Tibial nerve (tissue), 4 donors: ENCODE measurements at regions not wholly inside any gene's neighbourhood (a gene's known extent, or its start where the extent isn't known, plus 50 kb on each side); places are given as distances from the start of the nearest gene placed in this dataset.

Experiments used
- DNase-seq, 2 donors: peaks; one replicate each; pipeline ENCODE4 v3.0.0-alpha.2; 2019; ENCODE audit warnings: low spot score in 2 of 2
- H3K27ac ChIP-seq, 4 donors: fragments of 200-600 bp; sonication (generic) in 3 of 4; one replicate each; pipeline ENCODE4 v1.5.1; 2017 to 2019; ENCODE audit warnings: mild to moderate bottlenecking in 1 of 4
- H3K27me3 ChIP-seq, 2 donors: fragments of 200-600 bp; sonication (generic) in 1 of 2; one replicate each; pipeline versions ENCODE4 v1.5.1 to v1.6.0; 2017 to 2019
- H3K36me3 ChIP-seq, 3 donors: fragments of 200-600 bp; sonication (generic); one replicate each; pipeline ENCODE4 v1.5.1; 2018 to 2019
- H3K4me1 ChIP-seq, 4 donors: fragments of 200-600 bp; sonication (generic) in 3 of 4; one replicate each; pipeline ENCODE4 v1.5.1; 2017 to 2019
- H3K4me3 ChIP-seq, 4 donors: fragments of 200-600 bp; sonication (generic) in 3 of 4; one replicate each; pipeline ENCODE4 v1.5.1; 2017 to 2019; ENCODE audit warnings: mild to moderate bottlenecking in 1 of 4, moderate library complexity in 1 of 4
- H3K9me3 ChIP-seq, 4 donors: fragments of 200-600 bp; sonication (generic) in 3 of 4; one replicate each; pipeline ENCODE4 v1.5.1; 2017 to 2019
- EP300 ChIP-seq, 2 donors: sonication (generic); formaldehyde crosslinking; IDR thresholded peaks; one replicate each; pipeline ENCODE4 v1.6.1; 2017; ENCODE audit warnings: antibody characterized with exemption in 2 of 2, mild to moderate bottlenecking in 1 of 2
- POLR2A ChIP-seq, 2 donors: fragments of 450-650 bp; IDR thresholded peaks; one replicate each; pipeline ENCODE4 v1.6.1; 2017; ENCODE audit warnings: antibody characterized with exemption in 2 of 2, mild to moderate bottlenecking in 2 of 2, moderate library complexity in 2 of 2
- WGBS, 2 donors: methylation state at CpG; one replicate each; pipeline ENCODE4 v1.1.5; 2018; 5-methylcytosine and 5-hydroxymethylcytosine counted together
- TF ChIP-seq, protein P1 (sequence below), 5 experiments: fragments of 200-600 bp in 3 of 5; fragments of 450-650 bp in 2 of 5; sonication (generic) in 3 of 5; IDR thresholded peaks; one replicate each; pipeline ENCODE4 v1.5.1; 2016 to 2019; ENCODE audit warnings: antibody characterized with exemption in 5 of 5, mild to moderate bottlenecking in 3 of 5, moderate library complexity in 2 of 5

- H3K4me3 ChIP-seq = no peak overlapping the region
- TF ChIP-seq POLR2A (IDR thresholded peaks at IDR 0.05) (no peak), EP300 (IDR thresholded peaks at IDR 0.05) (no peak)
- TF ChIP-seq, protein P1, sequence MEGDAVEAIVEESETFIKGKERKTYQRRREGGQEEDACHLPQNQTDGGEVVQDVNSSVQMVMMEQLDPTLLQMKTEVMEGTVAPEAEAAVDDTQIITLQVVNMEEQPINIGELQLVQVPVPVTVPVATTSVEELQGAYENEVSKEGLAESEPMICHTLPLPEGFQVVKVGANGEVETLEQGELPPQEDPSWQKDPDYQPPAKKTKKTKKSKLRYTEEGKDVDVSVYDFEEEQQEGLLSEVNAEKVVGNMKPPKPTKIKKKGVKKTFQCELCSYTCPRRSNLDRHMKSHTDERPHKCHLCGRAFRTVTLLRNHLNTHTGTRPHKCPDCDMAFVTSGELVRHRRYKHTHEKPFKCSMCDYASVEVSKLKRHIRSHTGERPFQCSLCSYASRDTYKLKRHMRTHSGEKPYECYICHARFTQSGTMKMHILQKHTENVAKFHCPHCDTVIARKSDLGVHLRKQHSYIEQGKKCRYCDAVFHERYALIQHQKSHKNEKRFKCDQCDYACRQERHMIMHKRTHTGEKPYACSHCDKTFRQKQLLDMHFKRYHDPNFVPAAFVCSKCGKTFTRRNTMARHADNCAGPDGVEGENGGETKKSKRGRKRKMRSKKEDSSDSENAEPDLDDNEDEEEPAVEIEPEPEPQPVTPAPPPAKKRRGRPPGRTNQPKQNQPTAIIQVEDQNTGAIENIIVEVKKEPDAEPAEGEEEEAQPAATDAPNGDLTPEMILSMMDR (IDR thresholded peaks at IDR 0.05) = no peak
- H3K4me1 ChIP-seq = no peaks in the 10 kb centered on the region
- no peak overlapping the region for H3K27ac ChIP-seq
- H3K27me3 ChIP-seq = no peaks in the 10 kb centered on the region
- no peaks in the 10 kb centered on the region for H3K9me3 ChIP-seq
- H3K36me3 ChIP-seq = no peaks in the 10 kb centered on the region
- no peak for DNase-seq
- WGBS, 2 donors = 65 to 81% methylated on average over 1 of the region's 1 CpG
These were observed 1844.6 kb upstream of the NUDT12 start for GRCh38 chr5:105407200-105407599.

- no peak overlapping the region for H3K27ac ChIP-seq
- TF ChIP-seq POLR2A (IDR thresholded peaks at IDR 0.05) (no peak), EP300 (IDR thresholded peaks at IDR 0.05) (no peak)
- no peaks in the 10 kb centered on the region for H3K9me3 ChIP-seq
- WGBS, 2 donors = 77 to 81% methylated on average over 1 of the region's 1 CpG
- H3K27me3 ChIP-seq = no peaks in the 10 kb centered on the region
- H3K4me3 ChIP-seq = no peak overlapping the region
- H3K36me3 ChIP-seq = no peaks in the 10 kb centered on the region
- no peaks in the 10 kb centered on the region for H3K4me1 ChIP-seq
- DNase-seq = no peak
These were observed 1835.2 kb upstream of the NUDT12 start for GRCh38 chr5:105397749-105398148.

- H3K4me3 ChIP-seq = no peak overlapping the region
- H3K27me3 ChIP-seq = no peaks in the 10 kb centered on the region
- H3K9me3 ChIP-seq = peaks cover 0 to 9% (median 0%) of the 10 kb centered on the region in 4 donors
- TF ChIP-seq, protein P1 (IDR thresholded peaks at IDR 0.05) = no peak
- no peak for TF ChIP-seq EP300 (IDR thresholded peaks at IDR 0.05)
- TF ChIP-seq POLR2A (IDR thresholded peaks at IDR 0.05) = no peak
- H3K36me3 ChIP-seq = no peaks in the 10 kb centered on the region
- H3K4me1 ChIP-seq = no peaks in the 10 kb centered on the region
- no peak for DNase-seq
- no peak overlapping the region for H3K27ac ChIP-seq
- WGBS, 2 donors = 94% methylated on average over 18 of the region's 18 CpGs
These were observed 1830.1 kb upstream of the NUDT12 start for GRCh38 chr5:105392710-105393149.

DNA sequence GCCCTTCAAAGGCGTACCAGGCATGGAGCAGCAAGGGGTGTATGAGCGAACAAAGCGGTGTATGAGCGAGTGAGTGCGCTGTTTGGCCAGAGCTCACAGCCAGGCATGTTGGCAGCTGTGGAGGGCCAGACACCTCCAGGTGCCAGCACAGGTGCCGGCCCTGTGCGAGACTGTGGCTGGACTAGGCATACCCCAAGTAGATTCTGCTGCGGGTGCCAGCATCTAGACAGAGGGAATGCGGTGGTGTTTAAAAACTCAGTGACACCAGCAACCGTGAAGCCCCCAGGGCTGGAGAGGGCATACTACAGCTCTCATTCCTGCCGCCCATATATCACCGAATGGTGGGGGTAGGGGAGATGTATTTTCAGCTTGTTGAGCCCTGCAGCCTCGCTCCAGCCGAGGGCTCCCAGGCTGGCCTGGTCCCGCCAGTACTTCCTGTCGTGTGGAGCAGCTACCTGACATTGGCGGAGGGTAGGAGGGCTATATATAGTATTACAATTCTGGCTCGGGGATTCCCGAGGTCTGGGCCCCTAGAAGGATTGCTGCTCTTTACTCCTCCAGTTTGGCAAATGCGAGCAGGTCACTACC, 1829.6 kb upstream of the NUDT12 start:
- Histone ChIP-seq H3K27ac (no peak overlapping the region), H3K27me3 (no peaks in the 10 kb centered on the region), H3K4me1 (no peaks in the 10 kb centered on the region), H3K4me3 (no peak overlapping the region), H3K9me3 (peaks cover 0 to 9% (median 0%) of the 10 kb centered on the region in 4 donors), H3K36me3 (no peaks in the 10 kb centered on the region)
- DNase-seq = no peak
- 97 to 98% methylated on average over 19 to 20 of the region's 20 CpGs for WGBS, 2 donors
- TF ChIP-seq, protein P1 (IDR thresholded peaks at IDR 0.05) = no peak
- TF ChIP-seq EP300 (IDR thresholded peaks at IDR 0.05) = no peak
- no peak for TF ChIP-seq POLR2A (IDR thresholded peaks at IDR 0.05)

- 91 to 92% methylated on average over 1 of the region's 1 CpG for WGBS, 2 donors
- Histone ChIP-seq H3K27me3 (no peaks in the 10 kb centered on the region), H3K4me1 (no peaks in the 10 kb centered on the region), H3K27ac (no peak overlapping the region), H3K4me3 (no peak overlapping the region), H3K36me3 (no peaks in the 10 kb centered on the region), H3K9me3 (no peaks in the 10 kb centered on the region)
- DNase-seq = no peak
- TF ChIP-seq POLR2A (IDR thresholded peaks at IDR 0.05) = no peak
These were observed 1817.5 kb upstream of the NUDT12 start for GRCh38 chr5:105380126-105380525.

- Histone ChIP-seq H3K27me3 (no peaks in the 10 kb centered on the region), H3K4me3 (no peak overlapping the region), H3K27ac (no peak overlapping the region), H3K9me3 (no peaks in the 10 kb centered on the region), H3K36me3 (no peaks in the 10 kb centered on the region), H3K4me1 (no peaks in the 10 kb centered on the region)
- WGBS, 2 donors = 44 to 61% methylated on average over 2 of the region's 2 CpGs
- no peak for DNase-seq
- no peak for TF ChIP-seq POLR2A (IDR thresholded peaks at IDR 0.05)
- TF ChIP-seq EP300 (IDR thresholded peaks at IDR 0.05) = no peak
These were observed 1808.6 kb upstream of the NUDT12 start for GRCh38 chr5:105371169-105371568.
